Fibroblast of the aortic adventitia (primary cell): ENCODE measurements at regions not wholly inside any gene's neighbourhood (a gene's known extent, or its start where the extent isn't known, plus 50 kb on each side); places are given as distances from the start of the nearest gene placed in this dataset.
"Not testable (repeated sequence)": the region's sequence is repeated elsewhere in the genome, so short reads cannot be mapped to it uniquely, and the experiment has no call there.

Experiments used
- DNase-seq: peaks from one replicate; pipeline ENCODE4 v3.0.0-alpha.2; 2010; ENCODE audit warnings: low read depth
- H3K4me3 ChIP-seq: 2 replicates; pipeline ENCODE4 v1.5.1; 2011; ENCODE audit warnings: low read depth, mild to moderate bottlenecking, control low read depth, low read length, moderate library complexity
- CTCF ChIP-seq: IDR thresholded peaks from 2 replicates; pipeline ENCODE4 v1.5.1; 2011; ENCODE audit warnings: mild to moderate bottlenecking, low read length, control low read depth, inconsistent platforms; ENCODE audit not compliant: insufficient read depth

- DNase-seq: no peak
- no peak overlapping the region for H3K4me3 ChIP-seq
- no peak for TF ChIP-seq CTCF
These were observed 104.5 kb downstream of the MFAP3L start for GRCh38 chr4:169921732-169922131.

GRCh38 chr4:169921237-169921636, 105.0 kb downstream of the MFAP3L start:
- DNase-seq: no peak
- no peak for TF ChIP-seq CTCF

GRCh38 chr4:169919194-169920124, 106.7 kb downstream of the MFAP3L start:
- not testable (repeated sequence) for H3K4me3 ChIP-seq

More at GRCh38 chr4:169921237-169921636, 105.0 kb downstream of the MFAP3L start:
- no peak overlapping the region for H3K4me3 ChIP-seq

GRCh38 chr4:169915545-169915944, 110.7 kb downstream of the MFAP3L start:
- H3K4me3 ChIP-seq: no peak overlapping the region
- TF ChIP-seq CTCF: no peak
- DNase-seq: no peak

More at GRCh38 chr4:169919194-169920124, 106.7 kb downstream of the MFAP3L start:
- not testable (repeated sequence) for DNase-seq

- no peak for TF ChIP-seq CTCF
- no peak overlapping the region for H3K4me3 ChIP-seq
- DNase-seq: no peak
These were observed 111.3 kb downstream of the MFAP3L start for GRCh38 chr4:169914866-169915265.

GRCh38 chr4:169912996-169913395, 113.2 kb downstream of the MFAP3L start:
- DNase-seq: no peak
- H3K4me3 ChIP-seq: no peak overlapping the region
- TF ChIP-seq CTCF: no peak

GRCh38 chr4:169909897-169910296, 116.3 kb downstream of the MFAP3L start:
- no peak overlapping the region for H3K4me3 ChIP-seq
- TF ChIP-seq CTCF: no peak
- no peak for DNase-seq
